ENCODE measurements at regions not wholly inside any gene's neighbourhood (a gene's known extent, or its start where the extent isn't known, plus 50 kb on each side); places are given as distances from the start of the nearest gene placed in this dataset.
"Not testable (repeated sequence)": the region's sequence is repeated elsewhere in the genome, so short reads cannot be mapped to it uniquely, and the experiment has no call there.

- H3K4me3 Mint-ChIP-seq, result no peak overlapping the region
- H3K27ac Mint-ChIP-seq, result no peak overlapping the region
- no peaks in the 10 kb centered on the region for H3K27me3 Mint-ChIP-seq
- no peaks in the 10 kb centered on the region for H3K36me3 Mint-ChIP-seq (ENCODE audit: low read depth)
- no peaks in the 10 kb centered on the region for H3K4me1 Mint-ChIP-seq (ENCODE audit: low read depth)
- intact Hi-C loops (cut with micrococcal nuclease), result no loop called here
- peaks cover 45% of the 10 kb centered on the region for H3K9me3 Mint-ChIP-seq
Measured at GRCh38 chr2:35510636-35511035, 844.9 kb upstream of the CRIM1 start.

DNA sequence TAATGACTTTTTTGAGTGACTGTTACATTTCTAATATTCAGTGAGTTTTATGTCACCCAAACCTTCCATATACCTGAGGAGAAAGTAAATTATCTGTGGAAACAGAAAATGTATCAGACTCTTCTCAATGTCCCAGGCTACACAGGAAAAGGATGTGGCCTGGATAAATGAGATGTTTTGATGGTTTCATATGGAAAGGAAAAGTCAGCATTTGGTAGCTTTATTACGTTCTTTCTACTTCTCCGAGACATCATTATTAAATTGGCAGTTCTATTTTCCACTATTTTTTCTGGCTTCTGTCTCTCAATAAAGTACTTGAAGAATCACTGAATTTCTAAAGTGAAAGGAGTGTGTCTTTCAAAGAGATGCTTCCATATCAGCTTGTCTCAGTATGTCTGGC lies 847.0 kb upstream of the CRIM1 start:
- intact Hi-C loops (cut with micrococcal nuclease), result no loop called here
- H3K27me3 Mint-ChIP-seq, result no peaks in the 10 kb centered on the region
- H3K4me3 Mint-ChIP-seq, result no peak overlapping the region
- H3K9me3 Mint-ChIP-seq, result peaks cover 32% of the 10 kb centered on the region
- H3K36me3 Mint-ChIP-seq (ENCODE audit: low read depth), result no peaks in the 10 kb centered on the region
- H3K27ac Mint-ChIP-seq, result no peak overlapping the region
- no peaks in the 10 kb centered on the region for H3K4me1 Mint-ChIP-seq (ENCODE audit: low read depth)

GRCh38 chr2:35504419-35504818 lies 851.2 kb upstream of the CRIM1 start:
- intact Hi-C loops (cut with micrococcal nuclease), result no loop called here
- Mint-ChIP-seq H3K9me3 (peaks cover 6% of the 10 kb centered on the region), H3K27ac (no peak overlapping the region), H3K4me1 (ENCODE audit: low read depth) (no peaks in the 10 kb centered on the region), H3K36me3 (ENCODE audit: low read depth) (no peaks in the 10 kb centered on the region), H3K27me3 (no peaks in the 10 kb centered on the region), H3K4me3 (no peak overlapping the region)

- H3K4me1 Mint-ChIP-seq (ENCODE audit: low read depth), result no peaks in the 10 kb centered on the region
- peaks cover 8% of the 10 kb centered on the region for H3K9me3 Mint-ChIP-seq
- no peak overlapping the region for H3K27ac Mint-ChIP-seq
- no peaks in the 10 kb centered on the region for H3K27me3 Mint-ChIP-seq
- no peak overlapping the region for H3K4me3 Mint-ChIP-seq
- intact Hi-C loops (cut with micrococcal nuclease), result no loop called here
- H3K36me3 Mint-ChIP-seq (ENCODE audit: low read depth), result no peaks in the 10 kb centered on the region
Measured at GRCh38 chr2:35503738-35504199, 851.8 kb upstream of the CRIM1 start.

GRCh38 chr2:35503311-35503710 lies 852.3 kb upstream of the CRIM1 start:
- Mint-ChIP-seq H3K4me3 (no peak overlapping the region), H3K4me1 (ENCODE audit: low read depth) (no peaks in the 10 kb centered on the region), H3K36me3 (ENCODE audit: low read depth) (no peaks in the 10 kb centered on the region), H3K27ac (no peak overlapping the region), H3K9me3 (peaks cover 8% of the 10 kb centered on the region), H3K27me3 (no peaks in the 10 kb centered on the region)
- intact Hi-C loops (cut with micrococcal nuclease), result no loop called here

DNA sequence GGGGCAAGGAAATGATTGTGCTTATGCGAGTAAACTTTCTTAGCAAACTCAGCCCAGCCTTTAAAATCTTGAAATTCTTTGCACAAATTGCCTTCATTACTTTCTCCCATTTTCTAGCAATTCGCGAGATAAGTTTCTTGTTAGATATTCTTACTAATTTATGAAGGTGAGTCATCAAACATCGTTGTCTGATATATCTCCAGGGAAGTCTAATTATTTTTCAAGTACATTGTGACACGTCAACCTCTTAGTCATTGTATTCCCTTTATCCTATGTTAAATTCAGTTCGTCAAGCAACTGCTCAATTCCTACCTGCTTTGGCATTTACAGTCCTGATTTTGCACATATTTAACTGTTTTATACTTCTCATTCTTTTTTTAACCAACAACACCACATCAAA lies 854.5 kb upstream of the CRIM1 start:
- intact Hi-C loops (cut with micrococcal nuclease), result no loop called here
- H3K36me3 Mint-ChIP-seq (ENCODE audit: low read depth), result no peaks in the 10 kb centered on the region
- no peak overlapping the region for H3K27ac Mint-ChIP-seq
- H3K4me3 Mint-ChIP-seq, result no peak overlapping the region
- H3K4me1 Mint-ChIP-seq (ENCODE audit: low read depth), result no peaks in the 10 kb centered on the region
- H3K9me3 Mint-ChIP-seq, result peaks cover 8% of the 10 kb centered on the region
- no peaks in the 10 kb centered on the region for H3K27me3 Mint-ChIP-seq

- intact Hi-C loops (cut with micrococcal nuclease), result no loop called here
- Mint-ChIP-seq H3K27me3 (no peaks in the 10 kb centered on the region), H3K27ac (no peak overlapping the region), H3K9me3 (peaks cover 8% of the 10 kb centered on the region), H3K4me1 (ENCODE audit: low read depth) (no peaks in the 10 kb centered on the region), H3K4me3 (no peak overlapping the region), H3K36me3 (ENCODE audit: low read depth) (no peaks in the 10 kb centered on the region)
Measured at GRCh38 chr2:35496022-35496421, 859.6 kb upstream of the CRIM1 start.

DNA sequence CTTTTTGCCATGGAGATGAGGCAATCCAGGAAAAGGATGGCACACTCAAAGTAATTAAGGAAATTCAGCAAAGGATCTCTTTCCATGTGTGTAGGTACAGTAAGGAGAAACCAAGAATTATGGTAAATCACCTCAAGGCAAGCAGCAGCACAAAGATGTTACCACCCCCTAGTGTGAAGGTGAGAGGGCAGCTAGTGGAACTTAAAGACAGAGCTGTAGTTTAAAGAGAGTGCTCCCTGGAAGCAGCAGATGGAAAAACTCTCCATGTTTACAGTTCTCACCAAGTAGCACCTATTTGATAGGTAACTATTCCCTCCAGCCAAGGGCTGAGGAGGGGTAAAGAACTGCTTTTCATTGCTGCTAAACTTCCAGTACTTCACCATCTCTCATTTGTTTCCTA lies 860.4 kb upstream of the CRIM1 start:
- no peaks in the 10 kb centered on the region for H3K27me3 Mint-ChIP-seq
- H3K27ac Mint-ChIP-seq, result no peak overlapping the region

GRCh38 chr2:35478121-35478520 lies 877.5 kb upstream of the CRIM1 start:
- H3K27ac Mint-ChIP-seq; H3K4me3 Mint-ChIP-seq; H3K4me1 Mint-ChIP-seq (ENCODE audit: low read depth); H3K36me3 Mint-ChIP-seq (ENCODE audit: low read depth); intact Hi-C loops (cut with micrococcal nuclease); H3K27me3 Mint-ChIP-seq: not testable (repeated sequence)
- peaks cover 30% of the 10 kb centered on the region for H3K9me3 Mint-ChIP-seq

More for the DNA sequence above, 860.4 kb upstream of the CRIM1 start:
- intact Hi-C loops (cut with micrococcal nuclease), result no loop called here
- peaks cover 8% of the 10 kb centered on the region for H3K9me3 Mint-ChIP-seq
- H3K4me1 Mint-ChIP-seq (ENCODE audit: low read depth), result no peaks in the 10 kb centered on the region
- H3K36me3 Mint-ChIP-seq (ENCODE audit: low read depth), result no peaks in the 10 kb centered on the region
- no peak overlapping the region for H3K4me3 Mint-ChIP-seq

DNA sequence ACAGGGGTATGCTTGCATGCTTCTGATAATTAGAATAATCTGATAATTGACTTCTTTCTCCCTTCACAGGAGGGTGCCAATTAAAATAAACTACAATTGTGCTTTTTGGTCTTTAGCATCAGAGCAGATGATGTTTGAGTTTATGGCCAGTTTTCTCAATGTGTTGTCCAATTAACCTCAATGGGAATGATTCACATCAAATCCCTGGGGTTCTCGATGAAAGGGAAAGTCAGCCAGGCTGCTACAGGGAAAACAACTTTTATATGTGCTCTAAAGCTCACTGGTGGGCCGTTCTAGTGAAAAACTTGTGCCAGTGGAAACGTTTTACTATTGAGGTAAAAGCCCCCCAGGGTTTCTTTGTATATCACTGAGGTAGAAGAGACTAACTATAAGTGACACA lies 887.3 kb upstream of the CRIM1 start:
- Mint-ChIP-seq H3K27ac (no peak overlapping the region), H3K9me3 (no peaks in the 10 kb centered on the region), H3K27me3 (no peaks in the 10 kb centered on the region), H3K36me3 (ENCODE audit: low read depth) (no peaks in the 10 kb centered on the region), H3K4me1 (ENCODE audit: low read depth) (no peaks in the 10 kb centered on the region), H3K4me3 (no peak overlapping the region)
- intact Hi-C loops (cut with micrococcal nuclease), result no loop called here

DNA sequence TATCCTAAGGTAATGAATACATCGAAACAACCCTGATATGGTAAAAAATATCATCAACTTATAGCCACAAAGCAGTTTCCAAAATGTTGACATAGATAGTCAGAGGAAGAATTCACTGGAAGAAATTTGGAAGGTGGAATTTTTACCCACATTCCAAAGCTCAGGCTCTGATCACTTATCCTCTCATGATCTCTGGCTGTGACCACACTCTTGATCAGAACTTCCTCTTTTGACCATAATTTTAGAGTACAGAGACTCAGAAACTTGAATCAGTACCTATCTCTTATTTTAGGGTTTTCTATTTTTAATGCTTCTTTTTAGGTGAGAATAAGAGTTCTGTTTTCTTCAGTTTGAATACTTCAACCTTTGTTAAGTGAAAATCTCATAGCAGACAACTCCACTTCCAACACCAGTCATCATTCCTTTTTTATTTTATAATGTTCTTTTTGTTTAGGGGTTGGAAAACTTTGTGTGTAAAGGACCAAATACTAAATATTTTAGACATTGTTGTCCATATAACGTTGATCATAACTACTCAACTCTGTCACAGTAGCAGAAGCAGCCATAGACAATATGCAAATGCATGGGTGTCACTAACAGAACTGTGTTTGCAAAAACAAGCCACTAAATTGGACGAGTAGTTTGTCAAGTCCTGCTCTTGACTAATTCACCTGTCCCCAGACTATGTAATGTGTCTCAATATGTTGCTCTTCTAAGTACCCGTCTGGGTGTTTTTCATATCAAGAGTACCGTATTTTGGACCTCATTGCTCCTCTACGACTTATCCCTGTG lies 891.6 kb upstream of the CRIM1 start:
- Mint-ChIP-seq H3K27me3 (no peaks in the 10 kb centered on the region), H3K4me3 (no peak overlapping the region), H3K4me1 (ENCODE audit: low read depth) (no peaks in the 10 kb centered on the region), H3K9me3 (no peaks in the 10 kb centered on the region), H3K27ac (no peak overlapping the region), H3K36me3 (ENCODE audit: low read depth) (no peaks in the 10 kb centered on the region)
- intact Hi-C loops (cut with micrococcal nuclease), result no loop called here

DNA sequence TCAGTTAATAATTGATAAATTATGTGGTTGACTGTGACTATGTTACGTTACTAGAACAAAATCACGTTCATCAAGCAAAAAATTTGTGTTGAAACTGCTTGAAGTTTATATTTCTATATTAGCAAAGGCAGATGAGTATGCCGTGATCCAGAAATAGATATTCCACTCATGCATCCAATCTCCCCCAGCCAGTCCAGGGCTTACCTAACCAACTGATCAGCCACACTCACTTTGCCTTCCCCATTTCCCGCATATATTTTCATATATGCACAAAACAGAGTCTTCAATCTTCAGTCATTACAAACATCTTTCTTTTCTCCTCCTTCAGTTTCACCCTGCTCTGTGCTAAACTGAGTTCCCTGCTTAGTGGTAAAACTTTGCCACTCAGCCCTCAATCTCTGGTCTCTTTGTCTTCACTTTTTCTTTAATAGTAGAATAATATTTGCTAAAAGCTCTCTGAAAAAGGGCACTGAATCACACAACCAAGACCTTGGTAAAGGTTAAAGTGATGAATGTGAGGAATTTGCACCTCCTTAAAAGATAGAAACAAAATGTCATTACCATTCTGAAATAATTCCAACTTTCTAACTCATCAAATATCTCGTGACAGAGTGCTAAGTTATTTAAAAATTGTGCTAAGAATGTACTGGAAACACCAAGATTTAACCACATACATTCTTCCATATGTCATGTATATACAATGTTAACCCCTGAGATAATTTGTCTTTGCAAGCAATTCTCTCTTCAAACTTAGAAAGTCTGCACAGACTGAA lies 893.2 kb upstream of the CRIM1 start:
- H3K4me1 Mint-ChIP-seq (ENCODE audit: low read depth), result no peaks in the 10 kb centered on the region

GRCh38 chr2:35461406-35461805 lies 894.2 kb upstream of the CRIM1 start:
- Mint-ChIP-seq H3K36me3 (ENCODE audit: low read depth) (no peaks in the 10 kb centered on the region), H3K4me3 (no peak overlapping the region), H3K9me3 (no peaks in the 10 kb centered on the region), H3K4me1 (ENCODE audit: low read depth) (no peaks in the 10 kb centered on the region), H3K27ac (no peak overlapping the region), H3K27me3 (no peaks in the 10 kb centered on the region)
- intact Hi-C loops (cut with micrococcal nuclease), result no loop called here

More for the DNA sequence above, 893.2 kb upstream of the CRIM1 start:
- intact Hi-C loops (cut with micrococcal nuclease), result no loop called here
- no peaks in the 10 kb centered on the region for H3K27me3 Mint-ChIP-seq
- H3K9me3 Mint-ChIP-seq, result no peaks in the 10 kb centered on the region
- no peaks in the 10 kb centered on the region for H3K36me3 Mint-ChIP-seq (ENCODE audit: low read depth)
- H3K27ac Mint-ChIP-seq, result no peak overlapping the region
- no peak overlapping the region for H3K4me3 Mint-ChIP-seq

GRCh38 chr2:35454966-35455638 lies 900.5 kb upstream of the CRIM1 start:
- H3K4me1 Mint-ChIP-seq (ENCODE audit: low read depth), result no peaks in the 10 kb centered on the region
- H3K4me3 Mint-ChIP-seq, result no peak overlapping the region
- H3K27me3 Mint-ChIP-seq, result no peaks in the 10 kb centered on the region
- H3K27ac Mint-ChIP-seq, result no peak overlapping the region
- no peaks in the 10 kb centered on the region for H3K9me3 Mint-ChIP-seq
- intact Hi-C loops (cut with micrococcal nuclease), result no loop called here
- no peaks in the 10 kb centered on the region for H3K36me3 Mint-ChIP-seq (ENCODE audit: low read depth)

Measured in dendritic cell treated with granulocyte-macrophage colony-stimulating factor and Interleukin-4, amounts not matched to agents 40 ng/mL and 50 ng/mL, for 4 days (primary cell).